Fibroblast of lung (primary cell): ENCODE measurements at regions not wholly inside any gene's neighbourhood (a gene's known extent, or its start where the extent isn't known, plus 50 kb on each side); places are given as distances from the start of the nearest gene placed in this dataset.

Source experiments
- DNase-seq, 2 donors: peaks; one replicate each; pipeline versions ENCODE4 v3.0.0 to v3.0.0-alpha.2; 2010; ENCODE audit warnings: low read depth in 2 of 2
- H2AFZ ChIP-seq: 2 replicates; pipeline ENCODE4 v1.5.1; 2012; ENCODE audit warnings: low read length, control low read depth, inconsistent platforms
- H3K27ac ChIP-seq: 2 replicates; pipeline ENCODE4 v1.5.1; 2011; ENCODE audit warnings: low read length, control low read depth; ENCODE audit not compliant: insufficient read depth
- H3K27me3 ChIP-seq: 2 replicates; pipeline ENCODE4 v1.5.1; 2011; ENCODE audit warnings: mild to moderate bottlenecking, low read length; ENCODE audit not compliant: control insufficient read depth, insufficient read depth
- H3K36me3 ChIP-seq: 2 replicates; pipeline ENCODE4 v1.5.1; 2011; ENCODE audit warnings: low read length; ENCODE audit not compliant: control insufficient read depth, insufficient read depth
- H3K4me1 ChIP-seq: 2 replicates; pipeline ENCODE4 v1.5.1; 2011; ENCODE audit warnings: low read length; ENCODE audit not compliant: control insufficient read depth, insufficient read depth; ENCODE audit errors: extremely low read depth
- H3K4me2 ChIP-seq: 2 replicates; pipeline ENCODE4 v1.5.1; 2011; ENCODE audit warnings: low read length, control low read depth; ENCODE audit not compliant: insufficient read depth; ENCODE audit errors: extremely low read depth
- H3K4me3 ChIP-seq, 4 experiments: fragments of 200-600 bp in 1 of 4; sonication (generic) in 1 of 4; replicated peaks in 1 of 4; 2 replicates each; pipeline ENCODE4 v1.5.1; 2011 to 2016; ENCODE audit warnings: low read length in 4 of 4, low read depth in 3 of 4, mild to moderate bottlenecking in 3 of 4, control low read depth in 2 of 4, inconsistent platforms in 1 of 4, mixed read lengths in 1 of 4; ENCODE audit not compliant: insufficient read depth in 1 of 4; ENCODE audit errors: control extremely low read depth in 1 of 4
- H3K79me2 ChIP-seq: 2 replicates; pipeline ENCODE4 v1.5.1; 2012; ENCODE audit warnings: mild to moderate bottlenecking, low read length, inconsistent platforms; ENCODE audit not compliant: control insufficient read depth, insufficient read depth
- H3K9ac ChIP-seq: 2 replicates; pipeline ENCODE4 v1.5.1; 2011; ENCODE audit warnings: mild to moderate bottlenecking, low read length, control low read depth; ENCODE audit not compliant: insufficient read depth
- H3K9me3 ChIP-seq: 2 replicates; pipeline ENCODE4 v1.5.1; 2012; ENCODE audit warnings: low read depth, low read length; ENCODE audit not compliant: control insufficient read depth, insufficient read depth
- H4K20me1 ChIP-seq: 2 replicates; pipeline ENCODE4 v1.5.1; 2011; ENCODE audit warnings: low read length; ENCODE audit not compliant: control insufficient read depth, insufficient read depth; ENCODE audit errors: extremely low read depth
- CTCF ChIP-seq, 2 donors: IDR thresholded peaks in 1 of 2; conservative IDR thresholded peaks in 1 of 2; 1 replicate in 1 of 2; 2 replicates in 1 of 2; pipeline ENCODE4 v1.5.1; 2011 to 2012; ENCODE audit warnings: low read length in 2 of 2, control low read depth in 1 of 2, inconsistent platforms in 1 of 2, low read depth in 1 of 2, mild to moderate bottlenecking in 1 of 2
- EZH2 ChIP-seq: IDR thresholded peaks from 2 replicates; pipeline ENCODE4 v1.5.1; 2012; ENCODE audit warnings: low read length, control low read depth, mild to moderate bottlenecking; ENCODE audit errors: missing control alignments

- peak; percentile 88 to 92 for DNase-seq
- Histone ChIP-seq H3K4me2 (no peak overlapping the region), H4K20me1 (no peaks in the 10 kb centered on the region), H3K4me3 (no peak overlapping the region), H3K4me1 (no peaks in the 10 kb centered on the region), H2AFZ (no peak overlapping the region), H3K9me3 (no peaks in the 10 kb centered on the region), H3K36me3 (no peaks in the 10 kb centered on the region), H3K27me3 (no peaks in the 10 kb centered on the region), H3K27ac (no peak overlapping the region), H3K9ac (no peak overlapping the region), H3K79me2 (no peaks in the 10 kb centered on the region)
- no peak for TF ChIP-seq EZH2
- no peak for TF ChIP-seq CTCF (conservative IDR thresholded peaks at IDR 0.05 in 1 of 2, IDR thresholded peaks at IDR 0.05 in 1 of 2; ENCODE audit: low read depth in 1 of 2, low read length in 2 of 2)
Measured at GRCh38 chr1:187689129-187689528, 860.4 kb downstream of the PLA2G4A start.

- Histone ChIP-seq H3K36me3 (no peaks in the 10 kb centered on the region), H3K79me2 (no peaks in the 10 kb centered on the region), H2AFZ (no peak overlapping the region), H3K27ac (no peak overlapping the region), H4K20me1 (no peaks in the 10 kb centered on the region), H3K4me1 (no peaks in the 10 kb centered on the region), H3K9me3 (no peaks in the 10 kb centered on the region), H3K9ac (no peak overlapping the region), H3K4me3 (no peak overlapping the region), H3K27me3 (no peaks in the 10 kb centered on the region), H3K4me2 (no peak overlapping the region)
- TF ChIP-seq EZH2 = no peak
- no peak for TF ChIP-seq CTCF (conservative IDR thresholded peaks at IDR 0.05 in 1 of 2, IDR thresholded peaks at IDR 0.05 in 1 of 2; ENCODE audit: low read depth in 1 of 2, low read length in 2 of 2)
- peak; percentile 86 to 99 for DNase-seq
Measured at GRCh38 chr1:187691439-187691838, 862.7 kb downstream of the PLA2G4A start.

GRCh38 chr1:187692799-187693198 lies 864.0 kb downstream of the PLA2G4A start:
- TF ChIP-seq CTCF (conservative IDR thresholded peaks at IDR 0.05 in 1 of 2, IDR thresholded peaks at IDR 0.05 in 1 of 2; ENCODE audit: low read depth in 1 of 2, low read length in 2 of 2) = no peak
- no peak for TF ChIP-seq EZH2
- no peak for DNase-seq
- H4K20me1 ChIP-seq = no peaks in the 10 kb centered on the region

More at GRCh38 chr1:187692799-187693198, 864.0 kb downstream of the PLA2G4A start:
- Histone ChIP-seq H3K36me3 (no peaks in the 10 kb centered on the region), H3K9me3 (no peaks in the 10 kb centered on the region), H3K4me1 (no peaks in the 10 kb centered on the region), H3K27me3 (no peaks in the 10 kb centered on the region), H3K4me2 (no peak overlapping the region), H3K27ac (no peak overlapping the region), H3K79me2 (no peaks in the 10 kb centered on the region), H3K4me3 (no peak overlapping the region), H2AFZ (no peak overlapping the region), H3K9ac (no peak overlapping the region)
